HUES48 (cell line): ENCODE measurements at regions not wholly inside any gene's neighbourhood (a gene's known extent, or its start where the extent isn't known, plus 50 kb on each side); places are given as distances from the start of the nearest gene placed in this dataset.

ENCODE experiments used
- H3K27ac ChIP-seq: one replicate; pipeline ENCODE4 v1.7.0; 2013; ENCODE audit warnings: low read depth, low read length, inconsistent platforms
- H3K27me3 ChIP-seq: 2 replicates; pipeline ENCODE4 v1.6.1; 2013; ENCODE audit warnings: mild to moderate bottlenecking, low read length; ENCODE audit not compliant: control insufficient read depth, insufficient read depth
- H3K36me3 ChIP-seq: 2 replicates; pipeline ENCODE4 v1.6.1; 2013; ENCODE audit warnings: low read length; ENCODE audit not compliant: control insufficient read depth, insufficient read depth
- H3K4me1 ChIP-seq: 2 replicates; pipeline ENCODE4 v1.6.1; 2013; ENCODE audit warnings: mild to moderate bottlenecking, low read length; ENCODE audit not compliant: control insufficient read depth, insufficient read depth
- H3K4me3 ChIP-seq: 2 replicates; pipeline ENCODE4 v1.5.1; 2013; ENCODE audit warnings: mild to moderate bottlenecking, low read depth, low read length
- H3K9ac ChIP-seq: 2 replicates; pipeline ENCODE4 v1.6.1; 2013; ENCODE audit warnings: mild to moderate bottlenecking, low read depth, low read length, moderate library complexity
- H3K9me3 ChIP-seq: 2 replicates; pipeline ENCODE4 v1.6.1; 2013; ENCODE audit warnings: low read length; ENCODE audit not compliant: control insufficient read depth, insufficient read depth

DNA sequence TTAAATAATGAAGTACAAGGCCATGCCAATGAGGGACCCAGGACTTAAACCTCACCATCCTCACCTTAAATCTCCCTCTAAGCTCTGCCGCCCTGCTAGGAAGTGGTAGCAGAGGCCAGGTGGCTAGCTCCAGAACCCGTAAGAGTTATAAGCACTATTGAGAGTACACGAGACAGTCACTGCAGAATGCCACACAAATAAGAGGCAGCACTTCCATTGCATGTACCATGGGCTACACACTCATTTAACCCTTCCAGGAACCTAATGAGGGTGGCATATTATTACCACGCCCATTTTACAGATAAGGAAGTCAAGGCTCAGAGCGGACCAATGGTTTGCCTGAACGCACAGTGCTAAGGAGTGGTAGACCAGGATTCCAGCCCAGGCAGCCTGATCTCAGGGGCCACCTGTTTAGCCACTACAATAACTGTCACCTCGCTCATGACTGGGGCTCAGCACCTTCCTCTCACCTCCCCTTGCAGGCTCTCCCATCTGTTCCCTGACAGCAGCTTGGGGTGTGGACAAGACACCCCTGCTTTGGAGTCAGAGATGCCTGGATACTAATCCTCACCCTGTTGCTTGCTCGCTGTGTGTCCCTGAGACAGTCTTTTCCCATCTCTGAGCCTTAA, 54.8 kb upstream of the ID3 start:
- Histone ChIP-seq H3K27ac (no peak overlapping the region), H3K9me3 (no peaks in the 10 kb centered on the region), H3K4me1 (peaks cover 13% of the 10 kb centered on the region), H3K9ac (no peak overlapping the region), H3K27me3 (peaks cover 7% of the 10 kb centered on the region), H3K36me3 (no peaks in the 10 kb centered on the region), H3K4me3 (no peak overlapping the region)

DNA sequence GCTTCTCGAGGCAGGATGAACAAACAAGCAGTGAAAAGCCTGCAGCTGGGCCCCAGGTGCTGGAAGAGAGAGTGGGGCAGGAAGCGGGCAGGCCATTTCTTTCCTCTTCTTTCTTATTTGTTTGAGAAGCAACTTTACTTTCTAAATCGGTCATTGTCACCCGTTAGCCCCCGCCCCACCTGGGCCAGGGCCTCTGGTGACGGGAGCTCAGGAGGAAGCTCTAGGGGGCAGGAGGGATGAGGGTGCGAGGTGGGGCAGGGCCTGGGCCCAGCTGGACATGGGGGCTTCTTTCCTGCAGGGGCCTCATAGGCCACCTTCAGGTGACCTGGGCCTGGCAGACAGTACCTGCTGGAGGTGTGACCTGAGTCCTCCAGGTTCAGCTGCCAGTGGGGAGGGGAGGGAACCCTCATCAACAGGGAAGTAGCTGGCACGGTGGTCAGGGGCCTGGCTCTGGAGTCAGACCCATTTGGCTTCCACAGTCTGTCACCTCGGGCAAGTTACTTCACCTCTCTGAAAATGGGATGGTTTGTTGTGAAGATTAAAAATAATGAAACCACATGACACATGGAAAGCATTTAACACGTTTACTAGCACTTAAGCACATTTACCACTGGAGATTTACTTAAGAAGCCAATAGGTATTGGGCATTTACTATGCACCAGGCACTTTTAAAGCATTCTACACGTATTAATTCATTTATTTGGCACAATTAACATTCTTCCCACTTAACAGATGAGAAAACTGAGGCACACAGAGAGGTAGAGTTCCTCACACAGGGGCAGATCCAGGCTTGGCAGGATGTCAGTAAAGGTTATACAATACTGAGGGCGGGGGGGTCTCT, 54.1 kb upstream of the ID3 start:
- H3K4me3 ChIP-seq: no peak overlapping the region
- no peak overlapping the region for H3K9ac ChIP-seq
- no peaks in the 10 kb centered on the region for H3K36me3 ChIP-seq
- peaks cover 13% of the 10 kb centered on the region for H3K4me1 ChIP-seq
- H3K27me3 ChIP-seq: no peaks in the 10 kb centered on the region; the same call in 1 of the 2 replicates
- no peaks in the 10 kb centered on the region for H3K9me3 ChIP-seq
- H3K27ac ChIP-seq: peak overlapping the region; percentile 18

DNA sequence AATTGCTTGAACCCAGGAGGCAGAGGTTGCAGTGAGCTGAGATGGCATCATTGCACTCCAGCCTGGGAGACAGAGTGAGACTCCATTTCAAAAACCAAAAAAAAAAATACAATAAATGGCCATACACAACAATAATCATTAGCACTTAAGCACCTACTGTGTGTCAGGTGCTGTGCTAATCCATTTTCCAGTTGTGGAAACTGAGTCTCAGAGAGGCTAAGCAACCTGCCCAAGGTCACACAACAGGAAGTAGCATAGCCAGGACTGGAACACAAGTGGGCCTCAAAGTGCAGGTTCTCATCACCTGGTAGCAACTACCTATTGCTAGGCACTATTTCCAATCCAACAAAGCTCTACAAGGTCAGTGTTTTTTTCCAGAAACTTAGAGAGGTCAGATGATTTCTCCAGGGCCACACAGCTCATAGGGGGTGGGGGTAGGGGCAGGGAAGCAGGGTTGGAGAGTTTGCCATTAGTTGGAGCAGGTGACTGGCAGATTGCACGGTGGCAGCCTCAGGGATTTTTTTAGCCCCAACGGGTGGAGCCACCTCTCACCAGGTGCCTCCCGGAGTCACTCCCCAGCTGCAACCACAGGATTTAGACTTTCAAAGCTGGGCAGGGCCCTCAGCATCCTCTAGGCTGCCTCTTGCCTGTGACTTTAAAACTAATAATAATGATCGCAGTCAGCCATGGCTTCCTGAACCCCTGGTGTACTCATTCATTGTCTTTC, 52.5 kb upstream of the ID3 start:
- Histone ChIP-seq H3K9me3 (no peaks in the 10 kb centered on the region), H3K4me1 (peaks cover 13% of the 10 kb centered on the region), H3K27ac (peak overlapping the region; percentile 10), H3K4me3 (no peak overlapping the region), H3K9ac (no peak overlapping the region), H3K27me3 (no peaks in the 10 kb centered on the region; the same call in 1 of the 2 replicates), H3K36me3 (no peaks in the 10 kb centered on the region)

DNA sequence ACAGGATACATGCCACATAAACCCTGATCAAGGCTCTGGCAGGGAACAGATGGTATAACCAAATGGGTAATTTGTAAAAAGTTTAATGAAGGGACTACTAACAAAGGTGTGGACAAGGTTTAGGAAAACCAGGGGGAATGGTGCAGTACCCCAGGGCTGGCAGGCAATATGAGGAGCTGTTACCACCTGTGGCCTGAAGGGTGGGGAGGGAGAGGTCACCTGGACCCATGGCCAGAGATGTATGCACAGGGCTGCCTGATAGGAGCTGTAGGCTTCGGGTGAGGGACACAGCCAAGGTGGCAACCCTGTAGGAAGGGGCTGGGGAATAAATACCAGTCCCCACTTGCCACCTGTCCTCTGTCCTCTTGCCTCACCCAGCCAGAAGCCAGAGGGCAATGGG, 51.4 kb upstream of the ID3 start:
- H3K27me3 ChIP-seq: no peaks in the 10 kb centered on the region; the same call in 1 of the 2 replicates
- no peak overlapping the region for H3K27ac ChIP-seq
- no peaks in the 10 kb centered on the region for H3K9me3 ChIP-seq
- H3K4me3 ChIP-seq: no peak overlapping the region
- peaks cover 13% of the 10 kb centered on the region for H3K4me1 ChIP-seq
- no peak overlapping the region for H3K9ac ChIP-seq
- H3K36me3 ChIP-seq: no peaks in the 10 kb centered on the region

DNA sequence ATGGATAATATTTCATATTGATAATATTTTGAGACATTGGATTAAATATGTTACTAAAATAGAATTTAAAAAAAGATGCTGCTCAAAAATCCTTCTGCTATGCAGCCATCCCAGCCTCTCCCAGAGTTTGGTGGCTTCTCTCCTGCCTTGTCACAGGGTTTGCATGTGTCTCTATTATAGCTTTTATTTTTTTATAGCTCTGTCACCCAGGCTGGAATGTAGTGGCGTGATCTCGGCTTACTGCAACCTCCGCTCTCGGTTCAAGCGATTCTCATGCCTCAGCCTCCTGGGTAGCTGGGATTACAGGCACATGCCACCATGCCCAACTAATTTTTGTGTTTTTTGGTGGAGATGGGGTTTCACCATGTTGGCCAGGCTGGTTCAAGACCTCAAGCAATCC, 50.7 kb upstream of the ID3 start:
- no peak overlapping the region for H3K9ac ChIP-seq
- no peaks in the 10 kb centered on the region for H3K9me3 ChIP-seq
- H3K4me1 ChIP-seq: peaks cover 13% of the 10 kb centered on the region
- H3K27me3 ChIP-seq: no peaks in the 10 kb centered on the region; the same call in 1 of the 2 replicates
- no peak overlapping the region for H3K4me3 ChIP-seq
- no peaks in the 10 kb centered on the region for H3K36me3 ChIP-seq
- no peak overlapping the region for H3K27ac ChIP-seq
